HG03558 (cell line): ENCODE measurements at regions not wholly inside any gene's neighbourhood (a gene's known extent, or its start where the extent isn't known, plus 50 kb on each side); places are given as distances from the start of the nearest gene placed in this dataset.
"Not testable (repeated sequence)": the region's sequence is repeated elsewhere in the genome, so short reads cannot be mapped to it uniquely, and the experiment has no call there.

Experiments used
- ATAC-seq: cut with Tn5 transposase; IDR thresholded peaks from one replicate; pipeline ENCODE4 v1.9.1; 2021; ENCODE audit warnings: moderate number of reproducible peaks; ENCODE audit not compliant: unreplicated experiment; ENCODE audit errors: extremely low read depth

GRCh38 chr3:66910266-66911055 lies 87.6 kb upstream of the KBTBD8 start:
- ATAC-seq = no peak

- no peak for ATAC-seq
Measured at GRCh38 chr3:66912306-66912705, 85.8 kb upstream of the KBTBD8 start.

GRCh38 chr3:66922058-66922457 lies 76.0 kb upstream of the KBTBD8 start:
- ATAC-seq = no peak

- no peak for ATAC-seq
Measured at GRCh38 chr3:66923969-66924368, 74.1 kb upstream of the KBTBD8 start.

- ATAC-seq = no peak
Measured at GRCh38 chr3:66928252-66928651, 69.9 kb upstream of the KBTBD8 start.

GRCh38 chr3:66931291-66931690 lies 66.8 kb upstream of the KBTBD8 start:
- ATAC-seq = no peak

- ATAC-seq = no peak
Measured at GRCh38 chr3:66931699-66932098, 66.4 kb upstream of the KBTBD8 start.

GRCh38 chr3:66933233-66933632 lies 64.9 kb upstream of the KBTBD8 start:
- no peak for ATAC-seq

- ATAC-seq = no peak
Measured at GRCh38 chr3:66934041-66934440, 64.1 kb upstream of the KBTBD8 start.

GRCh38 chr3:66934725-66935124 lies 63.4 kb upstream of the KBTBD8 start:
- ATAC-seq = no peak

- not testable (repeated sequence) for ATAC-seq
Measured at GRCh38 chr3:66937041-66937440, 61.1 kb upstream of the KBTBD8 start.

GRCh38 chr3:66938338-66938963 lies 59.7 kb upstream of the KBTBD8 start:
- no peak for ATAC-seq

GRCh38 chr3:66948041-66948440 lies 50.1 kb upstream of the KBTBD8 start:
- ATAC-seq = no peak
